GM12801 (cell line): ENCODE measurements at regions not wholly inside any gene's neighbourhood (a gene's known extent, or its start where the extent isn't known, plus 50 kb on each side); places are given as distances from the start of the nearest gene placed in this dataset.

Experiments
- TF ChIP-seq, protein P1 (sequence below): IDR thresholded peaks from one replicate; pipeline ENCODE4 v1.5.1; 2011; ENCODE audit warnings: control low read depth; ENCODE audit not compliant: insufficient read length; ENCODE audit errors: extremely low read depth

DNA sequence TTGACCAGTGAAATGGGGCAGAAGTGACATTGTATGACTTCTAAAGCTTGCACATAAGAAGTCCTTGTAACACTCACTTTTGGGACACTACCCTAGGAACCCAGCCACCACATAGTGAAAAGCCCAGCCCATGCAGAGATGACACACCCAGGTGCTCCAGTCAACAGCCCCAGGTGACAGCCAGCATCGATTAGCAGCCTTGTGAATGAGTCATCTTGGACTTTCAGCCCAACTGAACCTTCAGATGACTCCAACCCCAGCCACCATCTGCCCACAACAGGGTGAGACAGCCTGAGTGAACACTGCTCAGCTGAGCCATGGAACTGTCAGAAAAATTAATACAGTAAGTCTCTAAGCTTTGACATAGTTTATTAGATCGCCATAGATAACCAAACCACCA lies 458.6 kb downstream of the ZSWIM6 start:
- TF ChIP-seq, protein P1, sequence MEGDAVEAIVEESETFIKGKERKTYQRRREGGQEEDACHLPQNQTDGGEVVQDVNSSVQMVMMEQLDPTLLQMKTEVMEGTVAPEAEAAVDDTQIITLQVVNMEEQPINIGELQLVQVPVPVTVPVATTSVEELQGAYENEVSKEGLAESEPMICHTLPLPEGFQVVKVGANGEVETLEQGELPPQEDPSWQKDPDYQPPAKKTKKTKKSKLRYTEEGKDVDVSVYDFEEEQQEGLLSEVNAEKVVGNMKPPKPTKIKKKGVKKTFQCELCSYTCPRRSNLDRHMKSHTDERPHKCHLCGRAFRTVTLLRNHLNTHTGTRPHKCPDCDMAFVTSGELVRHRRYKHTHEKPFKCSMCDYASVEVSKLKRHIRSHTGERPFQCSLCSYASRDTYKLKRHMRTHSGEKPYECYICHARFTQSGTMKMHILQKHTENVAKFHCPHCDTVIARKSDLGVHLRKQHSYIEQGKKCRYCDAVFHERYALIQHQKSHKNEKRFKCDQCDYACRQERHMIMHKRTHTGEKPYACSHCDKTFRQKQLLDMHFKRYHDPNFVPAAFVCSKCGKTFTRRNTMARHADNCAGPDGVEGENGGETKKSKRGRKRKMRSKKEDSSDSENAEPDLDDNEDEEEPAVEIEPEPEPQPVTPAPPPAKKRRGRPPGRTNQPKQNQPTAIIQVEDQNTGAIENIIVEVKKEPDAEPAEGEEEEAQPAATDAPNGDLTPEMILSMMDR = no peak

DNA sequence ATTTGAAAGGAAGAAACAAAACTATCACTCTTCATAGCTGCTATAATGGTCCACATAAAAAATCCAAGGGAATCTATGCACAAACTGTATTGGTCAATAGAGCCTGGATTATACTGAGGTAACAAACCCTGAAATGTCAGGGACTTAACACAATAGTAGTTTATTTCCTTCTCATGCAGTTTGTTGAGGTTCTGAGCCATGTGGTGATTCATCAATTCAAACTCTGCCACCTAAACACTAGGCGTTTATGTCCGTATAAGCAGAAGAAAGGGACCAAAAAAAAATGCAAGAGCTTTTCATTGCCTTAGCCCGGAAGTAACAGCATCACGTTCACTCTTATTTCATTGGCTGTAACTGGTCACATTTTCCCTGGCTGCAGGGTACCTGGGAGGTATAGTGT lies 464.7 kb downstream of the ZSWIM6 start:
- TF ChIP-seq, protein P1 = no peak

DNA sequence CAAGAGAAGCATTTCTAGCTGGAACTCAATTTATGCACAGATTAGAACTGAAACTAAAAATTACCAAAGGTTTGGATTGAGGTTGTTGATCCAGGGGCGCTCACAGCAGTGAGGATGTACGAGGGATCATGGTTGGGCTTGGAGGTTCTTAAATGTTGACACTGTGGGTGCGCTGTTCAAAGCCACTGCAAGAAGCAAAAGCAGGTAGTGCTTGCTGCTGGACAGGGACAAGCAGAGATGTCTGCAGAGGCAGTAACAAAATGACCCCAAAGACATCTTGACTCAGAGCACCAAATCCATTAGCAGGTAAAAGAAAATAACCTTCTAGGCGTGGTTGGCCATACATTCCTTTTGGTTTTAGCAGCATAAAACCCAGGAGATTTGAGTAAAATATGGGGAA lies 468.4 kb downstream of the ZSWIM6 start:
- TF ChIP-seq, protein P1 = no peak

DNA sequence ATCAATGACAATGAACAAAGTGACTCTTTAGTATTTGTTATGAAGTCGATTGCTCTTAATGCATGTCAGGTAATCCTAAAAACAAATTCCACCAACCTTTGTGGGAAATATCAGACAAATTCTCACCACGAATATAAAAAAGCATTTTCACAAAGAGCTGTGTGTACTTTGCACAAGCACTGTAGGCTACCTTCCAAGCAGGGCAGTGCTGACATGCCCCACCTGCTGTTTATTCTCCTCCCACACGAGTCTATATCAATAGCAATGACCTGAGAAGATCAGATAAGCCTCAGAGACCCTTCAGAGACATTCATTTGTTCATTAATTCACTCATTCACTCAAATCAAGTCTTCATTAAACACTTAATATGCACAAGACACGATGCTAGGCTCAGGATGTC lies 469.1 kb downstream of the ZSWIM6 start:
- TF ChIP-seq, protein P1 = no peak

DNA sequence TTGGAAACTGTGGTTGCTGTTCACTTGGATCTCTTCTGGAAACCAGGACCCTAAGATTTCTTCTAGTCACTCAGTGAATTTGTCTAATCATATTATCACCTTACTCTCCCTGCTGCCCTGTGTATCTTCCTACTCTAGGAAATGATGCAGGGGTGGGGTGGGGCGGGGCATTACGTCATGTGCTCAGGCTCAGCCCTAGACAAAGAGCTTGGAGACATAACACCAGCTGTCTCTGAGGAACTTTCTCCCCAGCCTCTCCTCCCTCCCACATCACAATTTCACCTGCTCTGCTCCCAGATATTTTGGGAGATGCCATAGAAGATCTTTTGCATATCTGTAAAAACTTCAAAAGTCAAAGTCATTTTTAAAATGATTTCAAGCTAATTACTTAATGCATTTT lies 470.4 kb downstream of the ZSWIM6 start:
- TF ChIP-seq, protein P1 = no peak

DNA sequence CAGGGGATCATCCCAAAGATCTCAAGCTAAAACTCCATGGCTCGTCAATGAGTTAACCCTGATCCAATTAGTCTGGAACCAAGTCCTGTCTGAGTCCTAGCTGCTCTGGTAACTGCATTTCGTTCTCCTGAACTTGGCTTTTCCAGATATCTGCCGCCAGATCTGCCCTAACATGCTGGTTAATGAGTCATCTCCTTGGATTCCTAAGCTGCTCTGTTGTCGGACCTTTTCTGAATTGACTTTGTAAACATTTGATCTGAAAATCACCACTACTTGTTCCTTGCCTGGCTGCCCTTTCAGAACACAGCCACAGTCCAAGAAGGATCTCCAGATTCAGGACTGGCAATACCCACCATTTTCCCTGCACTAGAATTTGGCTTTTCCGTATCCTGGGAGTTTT lies 473.0 kb downstream of the ZSWIM6 start:
- TF ChIP-seq, protein P1 = no peak

DNA sequence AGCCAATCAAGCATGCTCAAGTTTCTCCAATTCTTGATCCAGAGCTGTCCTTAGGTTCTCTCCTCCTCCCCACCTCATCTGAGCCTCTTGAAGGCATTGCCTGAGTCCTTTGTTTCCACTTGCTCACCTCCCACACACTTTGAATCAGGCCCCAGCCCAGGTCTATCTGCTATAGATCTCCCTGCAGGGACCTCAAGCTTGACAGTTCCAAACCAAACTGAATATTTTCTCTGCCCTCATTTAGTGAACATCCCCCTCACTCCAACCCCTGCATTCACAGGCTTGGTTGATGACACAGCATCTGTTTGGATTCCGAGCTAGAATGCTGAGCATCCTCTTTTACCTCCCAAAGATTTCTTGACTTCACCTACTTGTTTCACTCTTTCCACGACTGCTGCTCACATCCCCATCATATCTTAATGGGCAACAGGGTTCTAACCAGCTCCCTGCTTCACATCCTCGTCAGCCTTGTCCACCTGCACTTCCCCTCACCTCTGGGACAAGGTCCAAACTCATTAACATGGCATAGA lies 474.5 kb downstream of the ZSWIM6 start:
- TF ChIP-seq, protein P1 = no peak

DNA sequence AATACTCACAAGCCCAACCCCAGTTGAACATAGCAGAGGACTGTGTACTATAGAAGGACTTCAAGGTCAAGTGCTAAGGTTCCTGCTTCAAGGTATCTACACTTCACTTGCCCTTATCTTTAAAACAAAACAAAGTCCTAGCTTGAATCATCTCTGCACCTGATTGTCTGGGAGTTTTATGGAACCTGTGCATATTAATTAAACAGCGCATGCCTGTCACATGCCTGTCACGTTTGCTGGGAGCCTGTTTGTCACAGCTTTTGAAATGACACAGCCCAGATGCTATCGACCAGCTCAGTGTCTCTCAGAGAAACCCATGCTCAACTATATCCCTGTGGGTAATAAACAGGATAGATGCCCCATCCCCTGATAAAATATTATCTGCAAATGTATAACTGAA lies 476.0 kb downstream of the ZSWIM6 start:
- TF ChIP-seq, protein P1 = no peak
